IPS-20b (cell line): ENCODE measurements at regions not wholly inside any gene's neighbourhood (a gene's known extent, or its start where the extent isn't known, plus 50 kb on each side); places are given as distances from the start of the nearest gene placed in this dataset.
"Not testable (repeated sequence)": the region's sequence is repeated elsewhere in the genome, so short reads cannot be mapped to it uniquely, and the experiment has no call there.

ENCODE experiments used
- H3K27ac ChIP-seq: one replicate; pipeline ENCODE4 v1.5.1; 2013; ENCODE audit warnings: low read length
- H3K27me3 ChIP-seq: 2 replicates; pipeline ENCODE4 v1.6.1; 2013; ENCODE audit warnings: mild to moderate bottlenecking, low read length, inconsistent platforms; ENCODE audit not compliant: insufficient read depth
- H3K36me3 ChIP-seq: 2 replicates; pipeline ENCODE4 v1.6.1; 2013; ENCODE audit warnings: low read depth, mild to moderate bottlenecking, inconsistent platforms, low read length, moderate library complexity; ENCODE audit not compliant: insufficient read depth
- H3K4me1 ChIP-seq: 2 replicates; pipeline ENCODE4 v1.6.1; 2013; ENCODE audit warnings: mild to moderate bottlenecking, control low read depth, inconsistent platforms, low read length, moderate library complexity; ENCODE audit not compliant: insufficient read depth
- H3K4me3 ChIP-seq: 2 replicates; pipeline ENCODE4 v1.5.1; 2013; ENCODE audit warnings: mild to moderate bottlenecking, low read length, inconsistent platforms
- H3K9ac ChIP-seq: 2 replicates; pipeline ENCODE4 v1.6.1; 2013; ENCODE audit warnings: low read depth, mild to moderate bottlenecking, inconsistent platforms, low read length, moderate library complexity
- H3K9me3 ChIP-seq: 2 replicates; pipeline ENCODE4 v1.6.1; 2013; ENCODE audit warnings: mild to moderate bottlenecking, low read depth, low read length, inconsistent platforms; ENCODE audit not compliant: insufficient read depth

DNA sequence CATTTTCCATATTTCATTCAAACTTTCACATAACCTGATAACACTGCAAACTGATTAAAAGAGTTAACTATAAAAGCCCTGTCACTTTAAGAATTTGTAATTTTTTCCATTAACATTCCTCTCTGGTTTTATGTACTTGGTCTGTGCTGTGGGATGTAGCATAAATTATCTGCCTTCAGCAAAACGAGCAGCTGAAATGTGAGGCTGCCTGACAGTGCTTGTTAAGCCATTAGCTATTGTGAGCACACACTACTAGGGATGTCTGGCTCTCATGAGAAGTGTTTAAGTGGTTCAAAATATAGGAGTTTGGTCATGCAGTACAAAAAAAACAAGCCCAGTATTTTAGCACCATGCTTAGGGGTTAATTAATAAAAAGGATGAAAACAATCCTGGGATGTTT is 63.0 kb downstream of the HOXA1 start:
- peaks cover 16% of the 10 kb centered on the region; the same call in 1 of the 2 replicates for H3K27me3 ChIP-seq

GRCh38 chr7:27031289-27032172 is 64.3 kb downstream of the HOXA1 start:
- Histone ChIP-seq H3K27ac (no peak overlapping the region), H3K36me3 (no peaks in the 10 kb centered on the region), H3K9ac (no peak overlapping the region), H3K4me3 (no peak overlapping the region), H3K27me3 (peaks cover 25% of the 10 kb centered on the region), H3K4me1 (peaks cover 25% of the 10 kb centered on the region; the same call in 1 of the 2 replicates), H3K9me3 (no peaks in the 10 kb centered on the region)

More for the DNA sequence above, 63.0 kb downstream of the HOXA1 start:
- Histone ChIP-seq H3K9ac (no peak overlapping the region), H3K4me1 (peaks cover 25% of the 10 kb centered on the region; the same call in 1 of the 2 replicates), H3K4me3 (no peak overlapping the region), H3K9me3 (no peaks in the 10 kb centered on the region), H3K27ac (no peak overlapping the region), H3K36me3 (no peaks in the 10 kb centered on the region)

DNA sequence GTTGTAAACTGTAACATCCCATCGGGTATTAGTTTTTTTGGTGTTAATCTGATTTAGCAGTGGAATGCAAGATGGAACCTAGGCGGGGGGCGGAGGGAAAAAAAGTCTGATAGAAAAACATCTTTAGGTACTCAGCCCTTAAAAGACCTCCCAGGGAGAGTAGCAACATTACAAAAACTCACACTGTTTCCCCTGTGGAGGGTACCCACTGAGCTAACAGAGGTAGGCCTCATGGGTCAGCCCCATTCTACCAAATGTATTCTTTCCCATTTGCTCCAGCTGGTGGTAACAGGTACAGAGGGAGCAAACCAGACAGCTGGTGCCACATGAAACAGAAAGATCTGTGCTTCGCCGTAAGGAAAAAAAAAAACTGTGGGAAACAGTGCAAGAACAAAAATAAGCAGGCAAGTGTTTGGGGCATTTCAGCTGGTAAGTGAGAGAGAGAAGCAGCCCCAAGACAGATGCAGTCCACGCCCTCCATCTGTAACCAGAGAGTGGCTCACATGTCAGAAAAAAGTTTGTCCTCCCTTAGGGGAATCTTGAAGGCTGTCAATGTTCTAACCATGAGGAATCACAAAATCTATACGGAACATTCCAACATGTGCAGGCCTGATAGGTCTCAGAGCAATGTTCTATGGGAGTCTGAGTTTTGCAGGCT is 65.3 kb downstream of the HOXA1 start:
- no peak overlapping the region for H3K27ac ChIP-seq
- peaks cover 25% of the 10 kb centered on the region; the same call in 1 of the 2 replicates for H3K4me1 ChIP-seq
- H3K9ac ChIP-seq: no peak overlapping the region
- H3K27me3 ChIP-seq: peaks cover 25% of the 10 kb centered on the region
- H3K4me3 ChIP-seq: peak overlapping the region; percentile 27; the same call in 1 of the 2 replicates
- no peaks in the 10 kb centered on the region for H3K9me3 ChIP-seq
- H3K36me3 ChIP-seq: no peaks in the 10 kb centered on the region

DNA sequence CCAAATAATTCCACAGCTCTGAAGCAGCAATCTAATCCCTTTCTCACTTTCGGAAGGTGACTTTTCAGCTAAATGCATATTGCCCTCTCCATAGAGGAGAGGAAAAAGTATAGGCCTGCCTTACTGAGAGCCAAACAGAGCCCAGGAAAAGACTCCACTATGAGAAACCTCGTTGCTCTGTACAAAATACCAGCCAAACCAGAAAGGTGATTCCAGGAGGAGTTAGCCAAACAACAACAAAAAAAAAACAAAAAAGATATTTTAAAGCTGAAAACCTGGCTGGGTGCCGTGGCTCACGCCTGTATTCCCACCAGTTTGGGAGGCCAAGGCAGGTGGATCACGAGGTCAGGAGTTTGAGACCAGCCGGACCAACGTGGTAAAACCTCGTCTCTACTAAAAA is 70.5 kb downstream of the HOXA1 start:
- no peak overlapping the region for H3K9ac ChIP-seq
- no peak overlapping the region for H3K27ac ChIP-seq
- H3K36me3 ChIP-seq: no peaks in the 10 kb centered on the region
- no peak overlapping the region for H3K4me3 ChIP-seq
- peaks cover 11% of the 10 kb centered on the region; the same call in 1 of the 2 replicates for H3K4me1 ChIP-seq
- peaks cover 25% of the 10 kb centered on the region for H3K27me3 ChIP-seq
- no peaks in the 10 kb centered on the region for H3K9me3 ChIP-seq

- Histone ChIP-seq H3K27me3 (no peaks in the 10 kb centered on the region), H3K4me1 (no peaks in the 10 kb centered on the region), H3K27ac (no peak overlapping the region), H3K9ac (no peak overlapping the region), H3K36me3 (no peaks in the 10 kb centered on the region), H3K4me3 (no peak overlapping the region), H3K9me3 (peaks cover 24% of the 10 kb centered on the region)
These were observed 85.7 kb downstream of the HOXA1 start for GRCh38 chr7:27010068-27010467.

GRCh38 chr7:27000496-27000895 is 95.3 kb downstream of the HOXA1 start:
- Histone ChIP-seq H3K9ac (no peak overlapping the region), H3K27me3 (peaks cover 21% of the 10 kb centered on the region; the same call in 1 of the 2 replicates), H3K36me3 (no peaks in the 10 kb centered on the region), H3K4me3 (no peak overlapping the region), H3K9me3 (peaks cover 10% of the 10 kb centered on the region), H3K4me1 (no peaks in the 10 kb centered on the region), H3K27ac (no peak overlapping the region)

GRCh38 chr7:26998284-26998683 is 97.5 kb downstream of the HOXA1 start:
- peaks cover 41% of the 10 kb centered on the region for H3K27me3 ChIP-seq
- H3K27ac ChIP-seq, H3K4me1 ChIP-seq, H3K9me3 ChIP-seq, H3K4me3 ChIP-seq, H3K9ac ChIP-seq, H3K36me3 ChIP-seq: not testable (repeated sequence)

- Histone ChIP-seq H3K4me1 (peaks cover 6% of the 10 kb centered on the region; the same call in 1 of the 2 replicates), H3K27ac (no peak overlapping the region), H3K27me3 (peaks cover 49% of the 10 kb centered on the region), H3K9ac (no peak overlapping the region), H3K4me3 (no peak overlapping the region; the same call in 1 of the 2 replicates), H3K9me3 (peaks cover 10% of the 10 kb centered on the region), H3K36me3 (no peaks in the 10 kb centered on the region)
These were observed 100.1 kb downstream of the HOXA1 start for GRCh38 chr7:26995666-26996065.

DNA sequence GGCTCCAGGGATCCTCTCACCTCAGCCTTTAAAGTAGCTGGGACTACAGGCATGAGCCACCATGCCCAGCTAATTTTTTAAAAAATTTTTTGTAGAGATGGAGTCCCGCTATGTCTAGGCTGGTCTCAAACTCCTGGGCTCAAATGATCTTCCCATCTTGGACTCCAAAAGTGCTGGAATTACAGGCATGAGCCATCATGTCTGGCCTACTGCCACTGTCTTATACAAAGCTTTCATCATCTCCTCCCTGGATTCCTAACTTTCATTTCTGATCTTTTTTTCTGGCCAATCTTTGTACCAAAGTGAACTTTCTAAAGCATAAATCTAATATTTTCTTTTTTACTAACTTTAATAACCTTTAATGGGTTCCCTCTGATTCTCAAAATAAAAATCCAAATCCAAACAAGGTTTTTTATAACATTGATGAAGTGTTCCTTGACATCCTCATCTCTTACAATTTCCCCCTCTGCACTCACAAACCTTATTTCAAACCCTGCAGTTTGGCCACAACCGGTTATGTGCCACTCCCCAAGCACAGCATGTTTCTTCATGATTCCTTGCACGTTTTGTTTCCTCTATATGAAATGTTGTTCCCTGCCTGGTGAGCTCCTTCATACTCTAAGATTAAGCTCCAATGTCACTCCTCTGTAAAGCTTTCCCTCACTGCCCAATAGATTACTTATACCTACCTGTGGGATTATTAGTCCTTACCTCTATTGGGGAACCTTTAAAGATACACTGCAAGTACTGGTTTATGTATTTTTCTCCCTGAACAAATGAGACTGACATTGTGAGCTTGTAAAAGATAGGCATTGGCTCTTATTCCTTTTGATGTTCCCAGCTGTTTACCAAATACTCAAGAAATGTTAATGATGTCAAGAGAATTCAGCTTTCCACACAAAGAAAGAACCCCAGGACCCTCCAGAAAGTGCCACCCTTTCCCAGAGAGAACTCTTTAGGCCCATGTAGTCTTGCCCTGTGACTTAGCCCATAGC is 101.7 kb downstream of the HOXA1 start:
- Histone ChIP-seq H3K4me3 (no peak overlapping the region), H3K27ac (no peak overlapping the region), H3K36me3 (no peaks in the 10 kb centered on the region), H3K4me1 (peaks cover 6% of the 10 kb centered on the region; the same call in 1 of the 2 replicates), H3K27me3 (peaks cover 49% of the 10 kb centered on the region), H3K9me3 (peaks cover 10% of the 10 kb centered on the region), H3K9ac (no peak overlapping the region)

DNA sequence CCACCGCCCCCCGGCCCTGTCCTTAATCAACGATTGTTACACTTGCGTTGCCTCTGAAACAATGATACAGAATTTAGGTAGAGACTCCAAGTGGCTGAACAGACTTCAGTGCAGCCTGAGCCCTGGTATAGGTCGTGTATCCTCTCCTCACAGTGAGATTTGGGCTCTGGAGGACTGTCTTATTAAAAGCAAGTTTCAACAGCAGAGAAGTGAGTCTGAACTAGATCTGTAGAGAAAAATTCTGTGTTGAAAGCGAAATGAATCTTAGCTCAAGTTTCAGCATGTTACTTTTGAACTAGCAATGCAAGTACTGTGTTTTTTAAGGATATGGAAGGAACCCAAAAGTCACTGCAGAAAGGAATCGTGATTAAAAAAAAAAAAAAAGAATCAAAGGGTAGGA is 103.1 kb downstream of the HOXA1 start:
- 0 out of 2 replicates have a peak, but pooled peaks cover 2% of the 10 kb centered on the region for H3K9me3 ChIP-seq
- no peaks in the 10 kb centered on the region for H3K36me3 ChIP-seq
- H3K4me1 ChIP-seq: peaks cover 6% of the 10 kb centered on the region; the same call in 1 of the 2 replicates
- peaks cover 49% of the 10 kb centered on the region for H3K27me3 ChIP-seq
- no peak overlapping the region for H3K9ac ChIP-seq
- no peak overlapping the region for H3K4me3 ChIP-seq
- H3K27ac ChIP-seq: no peak overlapping the region

DNA sequence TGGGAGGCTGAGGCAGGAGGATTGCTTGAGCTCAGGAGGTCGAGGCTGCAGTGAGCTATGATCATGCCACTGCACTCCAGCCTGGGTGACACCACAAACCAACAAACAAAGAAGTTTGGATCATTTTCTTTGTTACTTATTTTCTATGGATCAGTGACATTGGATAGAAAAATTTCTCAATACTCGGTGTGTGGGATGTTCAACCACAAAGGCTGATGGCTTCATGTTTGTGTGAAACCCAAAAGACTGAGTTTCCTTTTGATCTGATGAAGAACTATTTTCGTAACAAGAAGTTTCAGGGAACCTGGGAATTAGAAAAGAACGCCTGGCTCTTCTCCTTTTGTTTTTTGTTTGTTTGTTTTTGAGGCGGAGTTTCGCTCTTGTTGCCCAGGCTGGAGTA is 104.0 kb downstream of the HOXA1 start:
- no peak overlapping the region for H3K9ac ChIP-seq
- no peak overlapping the region for H3K27ac ChIP-seq
- H3K9me3 ChIP-seq: no peaks in the 10 kb centered on the region
- H3K27me3 ChIP-seq: peaks cover 40% of the 10 kb centered on the region
- H3K4me3 ChIP-seq: no peak overlapping the region
- peaks cover 6% of the 10 kb centered on the region; the same call in 1 of the 2 replicates for H3K4me1 ChIP-seq
- no peaks in the 10 kb centered on the region for H3K36me3 ChIP-seq
